Testis (tissue), 2 donors: ENCODE measurements at regions not wholly inside any gene's neighbourhood (a gene's known extent, or its start where the extent isn't known, plus 50 kb on each side); places are given as distances from the start of the nearest gene placed in this dataset.

Experiments used
- POLR2A ChIP-seq: fragments of 450-650 bp; IDR thresholded peaks from one replicate; pipeline ENCODE4 v1.6.1; 2017; ENCODE audit warnings: antibody characterized with exemption, mild to moderate bottlenecking, moderate library complexity
- TF ChIP-seq, protein P1 (sequence below), 3 experiments: fragments of 450-650 bp in 2 of 3; fragments of 200-600 bp in 1 of 3; sonication (generic) in 1 of 3; IDR thresholded peaks; one replicate each; pipeline ENCODE4 v1.5.1; 2016 to 2019; ENCODE audit warnings: antibody characterized with exemption in 3 of 3, mild to moderate bottlenecking in 2 of 3, moderate library complexity in 1 of 3

GRCh38 chr3:162764808-162765071 lies 1268.1 kb downstream of the OTOL1 start:
- TF ChIP-seq, protein P1, sequence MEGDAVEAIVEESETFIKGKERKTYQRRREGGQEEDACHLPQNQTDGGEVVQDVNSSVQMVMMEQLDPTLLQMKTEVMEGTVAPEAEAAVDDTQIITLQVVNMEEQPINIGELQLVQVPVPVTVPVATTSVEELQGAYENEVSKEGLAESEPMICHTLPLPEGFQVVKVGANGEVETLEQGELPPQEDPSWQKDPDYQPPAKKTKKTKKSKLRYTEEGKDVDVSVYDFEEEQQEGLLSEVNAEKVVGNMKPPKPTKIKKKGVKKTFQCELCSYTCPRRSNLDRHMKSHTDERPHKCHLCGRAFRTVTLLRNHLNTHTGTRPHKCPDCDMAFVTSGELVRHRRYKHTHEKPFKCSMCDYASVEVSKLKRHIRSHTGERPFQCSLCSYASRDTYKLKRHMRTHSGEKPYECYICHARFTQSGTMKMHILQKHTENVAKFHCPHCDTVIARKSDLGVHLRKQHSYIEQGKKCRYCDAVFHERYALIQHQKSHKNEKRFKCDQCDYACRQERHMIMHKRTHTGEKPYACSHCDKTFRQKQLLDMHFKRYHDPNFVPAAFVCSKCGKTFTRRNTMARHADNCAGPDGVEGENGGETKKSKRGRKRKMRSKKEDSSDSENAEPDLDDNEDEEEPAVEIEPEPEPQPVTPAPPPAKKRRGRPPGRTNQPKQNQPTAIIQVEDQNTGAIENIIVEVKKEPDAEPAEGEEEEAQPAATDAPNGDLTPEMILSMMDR (IDR thresholded peaks at IDR 0.05): no peak
- TF ChIP-seq POLR2A: no peak
